HL-60 (cell line): ENCODE measurements at regions not wholly inside any gene's neighbourhood (a gene's known extent, or its start where the extent isn't known, plus 50 kb on each side); places are given as distances from the start of the nearest gene placed in this dataset.

Experiments
- DNase-seq, 2 experiments: peaks; one replicate each; pipeline ENCODE4 v3.0.0-alpha.2; 2010 to 2020; ENCODE audit warnings: low read depth in 1 of 2, low spot score in 1 of 2
- H3K27ac ChIP-seq: fragments of 250-450 bp; sonication (Bioruptor Pico); replicated peaks from 2 replicates; pipeline ENCODE4 v1.5.1; 2020; ENCODE audit warnings: mild to moderate bottlenecking, moderate library complexity
- H3K27me3 ChIP-seq: fragments of 250-450 bp; sonication (Bioruptor Pico); 2 replicates; pipeline ENCODE4 v1.5.1; 2021; ENCODE audit warnings: mild to moderate bottlenecking, moderate library complexity; ENCODE audit not compliant: insufficient read depth, poor library complexity, severe bottlenecking
- H3K4me3 ChIP-seq: replicated peaks from 2 replicates; pipeline ENCODE4 v1.5.1; 2011; ENCODE audit warnings: mild to moderate bottlenecking, control low read depth, low read length; ENCODE audit not compliant: insufficient read depth
- CTCF ChIP-seq: IDR thresholded peaks from one replicate; pipeline ENCODE4 v1.5.1; 2011; ENCODE audit warnings: low read length, control low read depth, inconsistent platforms; ENCODE audit not compliant: insufficient read depth
- GABPA ChIP-seq: IDR thresholded peaks from 2 replicates; pipeline ENCODE4 v1.6.1; 2012; ENCODE audit warnings: low read depth
- POLR2AphosphoS5 ChIP-seq: IDR thresholded peaks from 2 replicates; pipeline ENCODE4 v1.6.1; 2012; ENCODE audit warnings: low read depth
- REST ChIP-seq: IDR thresholded peaks from 2 replicates; pipeline ENCODE4 v1.6.1; 2012; ENCODE audit warnings: low read depth; ENCODE audit not compliant: insufficient replicate concordance
- SPI1 ChIP-seq: IDR thresholded peaks from 2 replicates; pipeline ENCODE4 v1.6.1; 2012; ENCODE audit warnings: low read depth, mild to moderate bottlenecking, borderline replicate concordance

DNA sequence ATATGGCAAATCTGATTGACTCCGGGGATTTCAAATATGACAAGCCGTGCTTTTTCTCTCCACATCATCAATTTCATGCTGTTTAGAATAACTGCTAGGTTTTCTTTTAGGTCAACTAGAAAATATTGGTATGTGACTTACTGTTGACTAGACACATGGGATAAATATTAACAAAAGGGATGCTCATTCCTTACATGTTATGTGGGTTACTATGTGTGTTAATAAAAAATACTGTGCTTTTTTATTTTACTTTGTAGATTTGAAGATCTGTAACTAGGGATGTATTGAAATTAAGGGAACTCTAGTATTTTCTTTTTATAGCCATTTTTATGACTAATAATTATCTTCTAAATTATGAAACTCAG lies 264.6 kb upstream of the COL8A1 start:
- TF ChIP-seq GABPA, result no peak
- no peak for DNase-seq
- no peaks in the 10 kb centered on the region for H3K27me3 ChIP-seq
- no peak overlapping the region for H3K27ac ChIP-seq
- no peak overlapping the region for H3K4me3 ChIP-seq

- H3K27me3 ChIP-seq, result no peaks in the 10 kb centered on the region
- DNase-seq, result no peak
- no peak overlapping the region for H3K27ac ChIP-seq
- TF ChIP-seq POLR2AphosphoS5 (no peak), REST (no peak), CTCF (no peak), SPI1 (no peak), GABPA (no peak)
- no peak overlapping the region for H3K4me3 ChIP-seq
These were observed 265.1 kb upstream of the COL8A1 start for GRCh38 chr3:99373088-99373845.

DNA sequence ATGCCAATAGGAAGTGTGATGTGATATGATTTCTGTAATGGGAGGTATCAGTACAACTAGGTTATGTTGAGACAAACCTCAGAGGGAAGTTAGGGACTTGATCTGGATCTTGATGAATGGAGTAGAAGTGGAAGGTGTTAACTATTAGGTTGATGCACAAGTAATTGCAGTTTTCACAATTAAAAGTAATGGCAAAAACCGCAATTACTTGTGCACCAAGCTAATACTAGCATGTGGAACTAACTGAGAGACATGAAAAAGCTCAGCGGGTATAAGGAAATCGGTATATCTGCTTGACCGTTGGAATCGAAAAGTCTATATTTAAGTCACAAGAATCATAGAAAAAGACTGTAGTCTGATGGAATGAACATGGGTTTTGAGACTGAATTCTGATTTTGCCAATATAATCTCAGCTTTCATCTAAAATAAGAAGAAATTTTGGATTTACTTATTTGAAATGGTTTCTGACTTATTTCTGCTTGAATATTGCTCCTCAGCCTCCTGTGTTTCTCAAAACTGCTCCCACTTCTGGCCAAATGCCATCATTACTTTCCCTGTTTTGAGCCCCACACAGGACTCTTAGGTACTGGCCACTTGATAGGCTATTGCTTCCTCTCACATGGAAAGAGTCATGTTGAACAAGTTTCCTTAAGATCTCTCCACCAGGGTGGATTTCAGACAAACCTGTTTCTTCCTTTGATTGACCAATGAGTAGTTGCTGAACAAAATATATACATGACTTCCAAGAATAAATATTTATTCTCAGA lies 271.5 kb upstream of the COL8A1 start:
- Histone ChIP-seq H3K4me3 (no peak overlapping the region), H3K27ac (no peak overlapping the region), H3K27me3 (no peaks in the 10 kb centered on the region)
- peak in 1 of 2 experiments; percentile 5 for DNase-seq
- TF ChIP-seq SPI1, result no peak
- no peak for TF ChIP-seq CTCF
- no peak for TF ChIP-seq POLR2AphosphoS5
- TF ChIP-seq GABPA, result no peak
- TF ChIP-seq REST, result no peak

- no peak overlapping the region for H3K4me3 ChIP-seq
- TF ChIP-seq SPI1 (no peak), CTCF (no peak), GABPA (no peak), REST (no peak), POLR2AphosphoS5 (no peak)
- DNase-seq, result no peak
- H3K27me3 ChIP-seq, result no peaks in the 10 kb centered on the region
- no peak overlapping the region for H3K27ac ChIP-seq
These were observed 272.4 kb upstream of the COL8A1 start for GRCh38 chr3:99365979-99366378.
